ENCODE measurements at regions not wholly inside any gene's neighbourhood (a gene's known extent, or its start where the extent isn't known, plus 50 kb on each side); places are given as distances from the start of the nearest gene placed in this dataset.
A peak's percentile ranks its signal among the peaks of the same experiment; 100 is the strongest.

- no peak for TF ChIP-seq CTCF (conservative IDR thresholded peaks at IDR 0.05)
- H3K27ac ChIP-seq = no peak overlapping the region
Measured at GRCh38 chr12:93022603-93023340, 93.7 kb upstream of the EEA1 start.

GRCh38 chr12:93025145-93026103, 96.3 kb upstream of the EEA1 start:
- no peak for TF ChIP-seq CTCF (conservative IDR thresholded peaks at IDR 0.05)

GRCh38 chr12:93027041-93027440, 97.9 kb upstream of the EEA1 start:
- no peak overlapping the region for H3K27ac ChIP-seq
- no peak for TF ChIP-seq CTCF (conservative IDR thresholded peaks at IDR 0.05)

More at GRCh38 chr12:93025145-93026103, 96.3 kb upstream of the EEA1 start:
- H3K27ac ChIP-seq = no peak overlapping the region

GRCh38 chr12:93029091-93029490, 100.0 kb upstream of the EEA1 start:
- H3K27ac ChIP-seq = no peak overlapping the region
- TF ChIP-seq CTCF (conservative IDR thresholded peaks at IDR 0.05) = no peak

GRCh38 chr12:93031028-93031427, 101.9 kb upstream of the EEA1 start:
- no peak for TF ChIP-seq CTCF (conservative IDR thresholded peaks at IDR 0.05)

GRCh38 chr12:93032758-93033157, 103.7 kb upstream of the EEA1 start:
- peak overlapping the region; percentile 29; the same call in 1 of the 2 replicates for H3K27ac ChIP-seq
- TF ChIP-seq CTCF (conservative IDR thresholded peaks at IDR 0.05) = no peak

More at GRCh38 chr12:93031028-93031427, 101.9 kb upstream of the EEA1 start:
- H3K27ac ChIP-seq = no peak overlapping the region

- no peak for TF ChIP-seq CTCF (conservative IDR thresholded peaks at IDR 0.05)
- H3K27ac ChIP-seq = no peak overlapping the region
Measured at GRCh38 chr12:93033948-93034347, 104.9 kb upstream of the EEA1 start.

Data from VCaP (cell line).